NCI-H146 treated with DMSO at 0.1 percent for 48 hours (cell line): ENCODE measurements at regions not wholly inside any gene's neighbourhood (a gene's known extent, or its start where the extent isn't known, plus 50 kb on each side); places are given as distances from the start of the nearest gene placed in this dataset.
"Not testable (repeated sequence)": the region's sequence is repeated elsewhere in the genome, so short reads cannot be mapped to it uniquely, and the experiment has no call there.

Source experiments
- DNase-seq: peaks from one replicate; lab custom pipeline; 2025; ENCODE audit not compliant: unreplicated experiment; lab: John Stamatoyannopoulos, UW

DNA sequence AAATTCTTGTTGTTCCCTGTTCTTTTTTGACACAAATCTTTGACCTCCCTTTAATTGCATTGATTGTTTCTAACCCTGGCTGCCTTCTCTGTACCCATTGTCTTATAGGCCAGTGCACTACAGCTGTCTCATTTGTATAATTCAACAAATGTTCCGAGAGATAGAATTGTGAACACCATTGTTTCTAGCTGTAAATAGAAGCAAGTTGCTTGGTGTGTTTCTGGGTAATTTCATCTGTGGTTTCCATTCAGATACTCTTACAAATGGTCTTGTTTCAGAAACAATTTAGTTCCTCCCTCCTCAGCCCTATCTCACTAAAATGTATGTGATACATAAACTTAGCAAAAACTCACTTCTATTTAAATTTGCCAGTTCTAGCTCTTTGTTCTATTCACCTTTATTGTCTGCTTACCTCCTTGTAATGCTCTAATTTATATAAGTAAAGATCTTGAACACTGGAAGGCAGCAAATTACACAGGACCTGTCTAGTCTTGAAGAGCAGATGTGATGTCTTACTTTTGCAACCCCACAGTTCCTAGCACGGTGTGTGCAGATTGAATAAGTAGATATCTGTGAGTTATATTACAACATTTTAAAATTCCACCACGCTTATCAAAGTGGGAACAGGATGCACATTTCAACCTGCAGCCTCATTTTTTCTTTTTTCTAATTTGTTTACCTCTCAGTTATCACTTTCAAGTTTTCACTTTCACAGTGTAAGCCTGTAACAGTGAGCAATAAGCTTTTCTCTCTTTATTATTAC is 515.6 kb upstream of the ZP4 start:
- no peak for DNase-seq

DNA sequence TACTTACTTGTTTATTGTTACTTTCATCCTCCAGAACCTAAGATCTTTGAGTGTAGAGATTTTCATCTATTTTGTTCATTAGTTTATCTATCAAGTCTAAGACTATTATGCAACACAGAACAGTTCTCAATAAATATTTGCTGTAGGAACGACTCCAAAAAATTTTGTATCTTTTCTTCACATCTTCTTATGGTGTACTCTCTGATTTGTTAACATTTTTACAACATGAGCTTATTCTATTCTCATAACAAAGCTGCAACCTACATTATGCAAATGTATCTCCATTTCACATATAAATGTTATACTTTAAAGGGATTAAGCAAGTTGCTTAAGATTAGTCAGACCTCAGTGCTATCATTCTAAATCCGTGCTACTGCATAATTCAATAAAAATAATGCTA is 514.2 kb upstream of the ZP4 start:
- no peak for DNase-seq

DNA sequence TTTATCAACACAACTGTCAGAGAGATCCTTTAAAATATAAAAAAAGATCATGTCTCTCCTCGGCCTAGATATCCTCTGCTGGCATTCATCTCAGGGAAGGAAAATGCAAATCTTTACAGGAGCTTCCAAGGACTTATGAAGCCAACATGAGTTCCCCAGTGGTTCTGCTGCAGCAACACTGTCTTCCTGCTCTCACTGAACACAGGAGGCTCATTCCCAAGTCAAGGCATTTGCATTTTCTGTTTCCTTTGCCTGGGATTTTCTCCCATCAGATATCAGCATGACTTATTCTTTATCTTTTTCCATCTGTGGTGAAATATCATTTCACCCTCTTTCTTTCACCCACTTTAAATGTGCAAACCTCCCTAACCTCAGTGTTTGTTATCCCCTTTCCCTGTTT is 513.8 kb upstream of the ZP4 start:
- DNase-seq, result no peak

DNA sequence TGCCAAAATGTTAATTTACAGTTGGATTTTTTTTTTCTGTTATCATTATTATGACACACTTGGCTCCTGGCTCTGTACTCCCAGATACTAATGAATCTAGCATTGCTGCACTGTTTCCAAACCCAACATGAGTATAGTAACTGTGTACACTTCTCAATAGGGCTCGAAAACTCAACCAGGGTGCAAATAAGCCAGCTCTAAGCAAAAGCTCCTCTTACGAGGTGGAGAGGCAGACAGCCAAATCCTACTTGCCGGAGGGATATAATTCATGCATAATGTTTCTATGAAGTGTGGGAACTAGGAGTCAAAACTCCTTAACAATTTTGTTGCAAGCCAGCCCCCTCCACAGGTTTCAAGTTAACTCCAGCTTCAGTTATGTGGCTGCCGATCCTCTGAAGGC is 510.4 kb upstream of the ZP4 start:
- no peak for DNase-seq

DNA sequence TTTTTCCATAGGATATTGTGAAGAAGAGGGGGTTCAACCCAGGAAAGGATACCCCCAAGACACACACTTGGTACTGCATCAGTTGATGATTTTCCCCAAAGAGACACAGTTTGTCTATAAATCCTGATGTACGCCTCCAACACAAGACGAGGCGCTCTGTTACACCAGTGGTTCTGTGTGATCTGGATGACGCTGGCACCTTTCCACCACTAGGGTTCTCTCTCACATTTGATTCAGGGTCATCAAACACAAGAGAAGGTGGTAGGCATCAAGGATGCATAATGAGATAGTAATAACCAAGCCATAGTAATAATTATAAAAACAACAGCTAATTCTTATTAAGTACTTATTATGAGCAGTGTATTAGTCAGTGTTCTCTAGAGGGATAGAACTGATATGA is 508.8 kb upstream of the ZP4 start:
- DNase-seq, result no peak

DNA sequence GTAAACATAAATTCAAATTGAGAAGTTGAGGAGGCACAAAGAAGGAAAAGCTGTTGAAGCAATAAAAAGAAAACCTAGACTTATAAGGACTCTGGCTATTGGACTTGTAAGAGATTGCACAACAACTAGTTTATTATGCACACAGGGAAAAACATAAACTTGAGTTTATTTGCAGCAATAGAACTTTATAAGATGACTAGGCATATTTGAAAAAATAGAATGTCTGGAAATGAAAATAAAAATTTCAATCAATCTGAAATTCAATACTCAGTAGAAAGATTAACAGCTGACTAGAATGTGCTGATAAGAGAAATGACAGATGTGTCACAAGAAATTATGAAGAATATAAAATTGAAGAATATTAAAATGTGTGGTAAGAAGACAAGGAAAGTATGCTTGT is 505.4 kb upstream of the ZP4 start:
- no peak for DNase-seq

DNA sequence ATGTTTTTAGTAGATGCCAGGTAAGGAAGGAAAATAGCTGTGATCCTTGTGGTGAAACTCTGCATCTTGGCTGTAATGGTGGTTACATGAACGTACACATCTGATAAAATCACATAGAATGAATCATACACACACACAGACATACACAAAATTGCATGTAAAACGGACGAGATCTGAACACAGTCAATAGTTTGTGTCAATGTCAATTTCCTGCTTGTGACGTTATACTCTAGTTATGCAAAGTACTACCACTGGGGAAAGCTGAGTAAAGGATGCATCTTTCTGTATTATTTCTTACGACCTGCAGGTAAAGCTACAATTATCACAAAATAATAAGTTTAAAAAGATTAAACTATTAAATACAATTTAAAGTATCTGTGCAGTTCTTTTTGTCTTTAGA is 493.7 kb upstream of the ZP4 start:
- no peak for DNase-seq

DNA sequence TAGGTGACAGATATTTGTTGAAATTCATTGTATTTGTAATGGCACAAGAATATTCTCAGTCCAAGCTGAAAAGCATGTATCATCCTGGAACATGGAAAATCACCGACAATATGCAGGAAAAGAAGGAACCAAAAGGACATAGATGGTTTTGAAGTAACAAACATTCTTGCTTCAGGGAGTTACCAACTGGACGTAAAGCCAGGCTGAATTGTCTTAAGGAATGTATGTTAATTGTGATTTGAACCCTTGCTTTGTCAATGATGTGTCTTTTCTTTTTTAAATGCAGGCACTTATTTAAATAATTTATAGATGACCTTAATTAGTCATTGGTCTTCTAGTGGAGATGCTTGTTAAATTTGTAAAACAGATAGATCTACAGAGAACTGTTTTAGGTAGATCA is 489.4 kb upstream of the ZP4 start:
- no peak for DNase-seq

DNA sequence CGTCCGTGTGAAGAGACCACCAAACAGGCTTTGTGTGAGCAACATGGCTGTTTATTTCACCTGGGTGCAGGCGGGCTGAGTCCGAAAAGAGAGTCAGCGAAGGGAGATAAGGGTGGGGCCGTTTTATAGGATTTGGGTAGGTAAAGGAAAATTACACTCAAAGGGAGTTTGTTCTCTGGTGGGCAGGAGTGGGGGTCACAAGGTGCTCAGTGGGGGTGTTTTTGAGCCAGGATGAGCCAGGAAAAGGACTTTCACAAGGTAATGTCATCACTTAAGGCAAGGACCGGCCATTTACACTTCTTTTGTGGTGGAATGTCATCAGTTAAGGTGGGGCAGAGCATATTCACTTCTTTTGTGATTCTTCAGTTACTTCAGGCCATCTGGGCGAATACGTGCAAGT is 488.7 kb upstream of the ZP4 start:
- DNase-seq, result not testable (repeated sequence)

DNA sequence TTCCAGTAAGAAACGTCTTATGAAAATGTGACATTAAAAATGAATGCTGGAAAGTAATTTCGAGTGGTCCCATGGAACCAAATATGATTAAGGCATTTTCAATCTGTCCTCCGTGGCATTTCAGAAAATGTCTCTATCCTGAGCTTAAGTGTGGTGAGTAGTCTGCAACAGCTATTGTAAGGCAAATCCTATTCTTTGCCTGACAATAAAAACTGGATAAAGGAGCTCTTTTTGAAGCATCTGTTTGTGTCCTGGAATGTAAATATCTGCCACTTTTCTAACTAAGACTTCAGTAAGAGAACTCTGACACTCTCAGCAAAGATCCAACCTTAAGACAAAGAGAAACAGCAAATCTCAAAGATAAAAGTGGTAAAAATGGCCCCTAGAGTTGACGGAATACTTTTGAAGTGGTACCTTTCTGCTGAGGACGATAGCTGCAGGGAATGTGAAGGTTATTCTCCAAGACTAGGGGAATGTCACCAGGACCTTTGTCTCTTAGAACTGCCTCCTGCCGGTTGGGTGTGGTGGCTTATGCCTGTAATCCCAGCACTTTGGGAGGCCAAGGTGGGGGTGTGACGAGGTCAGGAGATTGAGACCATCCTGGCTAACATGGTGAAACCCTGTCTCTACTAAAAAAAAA is 486.7 kb upstream of the ZP4 start:
- DNase-seq, result no peak

DNA sequence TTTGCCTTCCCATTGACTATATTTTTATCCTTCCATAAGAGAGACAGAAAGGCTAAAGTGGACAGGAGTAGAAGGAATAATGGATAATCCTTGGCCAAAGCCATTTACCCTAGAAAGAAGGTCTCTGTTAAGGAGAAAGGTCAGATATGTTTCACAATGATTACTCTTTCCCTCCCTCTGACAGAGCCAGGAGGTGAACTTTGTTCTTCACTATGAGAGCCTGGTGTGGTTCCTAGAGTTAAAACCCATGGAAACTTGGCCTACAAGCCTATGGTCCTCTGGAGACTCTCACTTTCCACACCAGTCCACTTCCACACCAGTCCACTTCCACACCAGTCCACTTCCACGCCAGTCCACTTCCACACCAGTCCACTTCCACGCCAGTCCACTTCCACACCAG is 479.9 kb upstream of the ZP4 start:
- no peak for DNase-seq

DNA sequence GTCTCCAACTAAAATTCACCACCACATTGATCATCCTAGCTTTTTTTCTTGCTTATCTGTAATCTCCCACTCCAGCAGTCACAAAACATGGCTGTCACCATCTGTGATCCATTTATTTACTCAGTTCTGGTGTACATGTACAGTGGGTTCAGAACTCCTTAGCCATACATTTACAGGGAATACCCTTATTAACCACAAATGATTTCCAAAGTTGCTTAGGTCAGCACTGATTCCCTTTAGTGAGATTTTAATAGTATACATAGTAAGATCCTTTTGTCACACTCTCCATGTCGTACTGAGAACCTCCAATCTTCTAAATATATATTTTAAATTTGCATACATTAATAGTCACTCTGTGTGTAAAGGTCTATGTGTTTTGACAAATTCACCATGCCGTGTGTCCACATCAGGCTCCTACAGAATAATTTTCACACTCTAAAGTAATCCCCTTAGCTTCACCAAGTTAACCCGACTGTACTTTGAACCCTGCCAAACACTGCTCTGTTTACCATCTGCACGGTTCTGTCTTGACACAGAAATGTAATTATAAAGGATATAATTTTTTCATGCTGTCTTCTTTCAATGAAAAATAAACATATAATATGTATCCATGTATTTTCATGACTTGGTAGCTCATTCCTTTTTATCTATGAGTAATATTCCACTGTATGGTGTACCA is 473.6 kb upstream of the ZP4 start:
- DNase-seq, result no peak

DNA sequence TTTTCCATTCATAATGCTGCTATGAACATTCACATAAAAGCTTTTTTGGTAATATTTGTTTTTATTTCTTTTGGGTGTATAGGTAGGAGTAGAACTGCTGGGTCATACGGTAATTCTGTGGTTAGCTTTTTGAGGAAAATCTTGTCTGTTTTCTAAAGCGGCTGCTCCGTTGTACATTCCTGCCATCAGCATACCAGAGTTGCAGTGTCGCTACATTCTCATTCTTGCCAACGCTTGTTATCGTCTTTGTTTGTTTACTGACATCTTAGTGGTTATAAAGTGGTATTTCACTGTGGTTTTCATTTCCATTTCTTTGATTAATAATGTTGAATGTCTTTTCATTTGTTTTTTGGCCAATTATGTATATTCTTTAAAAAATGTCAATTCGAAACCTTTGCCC is 469.8 kb upstream of the ZP4 start:
- DNase-seq, result no peak

DNA sequence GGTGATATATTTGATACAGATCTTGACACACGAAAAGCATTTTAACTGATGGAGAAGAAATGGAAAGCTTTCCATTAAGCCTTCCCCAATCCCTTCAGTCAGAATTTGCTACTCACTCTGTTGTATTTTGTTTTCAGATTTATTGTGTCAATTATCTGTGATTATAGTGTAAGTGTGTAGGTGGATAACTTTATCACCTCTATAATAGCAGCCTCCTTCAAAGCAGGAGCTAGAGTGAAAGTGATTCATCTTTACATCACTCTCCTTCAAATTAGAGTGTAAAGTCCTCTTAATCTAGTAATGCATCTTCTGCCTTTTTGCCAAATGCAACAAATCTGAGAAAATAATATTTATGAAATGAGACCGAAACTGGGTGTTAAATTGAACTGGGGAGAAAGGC is 459.7 kb upstream of the ZP4 start:
- DNase-seq, result no peak

DNA sequence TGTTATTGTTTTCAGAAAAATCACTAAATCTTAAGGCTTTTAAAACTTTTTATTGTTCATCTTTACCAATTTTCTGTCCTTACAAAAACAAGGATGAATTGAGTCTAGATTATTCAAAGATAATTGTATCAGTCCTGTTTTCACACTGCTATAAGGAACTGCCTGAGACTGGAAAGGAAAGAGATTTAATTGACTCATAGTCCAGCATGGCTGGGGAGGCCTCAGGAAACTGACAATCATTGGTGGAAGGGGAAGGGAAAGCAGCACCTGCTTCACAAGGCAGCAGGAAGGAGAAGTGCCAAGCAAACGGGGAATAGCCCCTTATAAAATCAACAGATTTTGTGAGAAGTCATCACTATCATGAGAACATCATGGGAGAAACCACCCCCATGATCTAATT is 455.6 kb upstream of the ZP4 start:
- DNase-seq, result no peak

DNA sequence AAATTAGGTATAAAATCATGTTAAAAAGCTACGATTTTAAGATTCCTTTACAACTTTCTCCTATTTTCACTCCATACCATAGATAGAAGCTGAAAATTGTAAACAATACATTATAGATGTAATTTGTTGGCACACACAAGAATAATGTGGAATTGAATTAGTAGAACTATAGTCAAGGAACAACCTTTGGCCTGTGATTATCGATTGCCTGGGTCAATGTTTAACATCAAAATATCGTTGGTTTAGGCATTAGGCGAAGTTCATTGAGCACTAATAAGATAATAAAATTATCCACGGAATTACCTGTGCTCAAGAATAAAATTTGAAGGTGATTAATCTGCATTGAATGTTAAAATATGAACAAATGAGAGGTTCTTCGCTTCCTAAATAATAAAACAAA is 455.1 kb upstream of the ZP4 start:
- no peak for DNase-seq

DNA sequence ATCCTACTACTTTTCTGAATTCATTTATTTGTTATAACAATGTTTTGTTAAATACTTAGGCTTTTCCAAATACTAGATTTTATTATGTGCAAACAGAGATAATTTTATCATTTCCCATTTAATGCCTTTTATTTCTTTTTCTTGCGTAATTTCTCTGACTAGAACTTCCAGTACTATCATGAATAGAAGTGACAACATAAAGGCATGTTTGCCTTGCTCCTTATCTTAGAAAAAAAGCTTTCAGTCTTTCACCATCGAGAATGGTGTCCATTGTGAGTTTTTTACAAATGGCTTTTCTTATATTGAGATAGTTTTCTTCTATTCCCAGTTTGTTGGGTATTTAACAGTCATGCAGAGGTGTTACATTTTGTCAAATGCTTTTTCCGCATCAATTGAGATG is 453.1 kb upstream of the ZP4 start:
- DNase-seq, result no peak

DNA sequence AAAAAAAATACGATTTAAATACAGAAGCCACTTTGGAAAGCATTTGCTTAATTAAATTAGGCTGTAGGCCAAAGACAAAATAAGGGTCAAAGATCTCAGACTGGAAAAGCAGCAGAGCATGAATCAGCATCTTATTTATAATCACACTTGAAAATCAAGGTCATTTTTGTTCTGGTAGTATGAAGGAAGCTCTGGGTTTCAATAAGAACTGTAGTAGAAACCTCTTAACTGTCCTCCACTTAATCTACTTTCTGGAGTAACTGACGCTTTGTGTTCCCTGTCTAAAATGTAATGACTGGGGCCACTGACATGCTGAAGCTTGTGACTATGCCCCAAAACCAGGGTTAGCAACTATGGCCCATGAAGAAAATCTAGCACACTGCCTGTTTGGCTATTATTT is 450.7 kb upstream of the ZP4 start:
- no peak for DNase-seq

DNA sequence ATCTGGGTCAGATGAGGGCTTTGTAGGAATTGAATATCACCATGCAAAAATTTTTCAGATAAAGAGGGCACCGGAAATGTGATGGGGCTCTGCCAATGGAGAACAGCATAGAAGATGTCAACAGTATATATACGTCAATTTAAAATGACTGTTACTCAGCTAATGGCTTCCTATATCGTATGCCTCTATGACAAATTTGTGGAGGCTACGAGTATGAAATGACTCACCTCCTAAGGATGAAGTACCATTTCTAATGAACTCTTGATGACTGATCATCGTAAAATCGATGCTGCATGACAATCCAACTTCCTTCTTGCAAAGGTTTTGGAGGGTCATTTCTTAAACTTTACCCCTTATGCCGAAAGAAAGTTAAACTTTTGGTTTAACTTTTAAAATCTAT is 450.3 kb upstream of the ZP4 start:
- DNase-seq, result no peak

DNA sequence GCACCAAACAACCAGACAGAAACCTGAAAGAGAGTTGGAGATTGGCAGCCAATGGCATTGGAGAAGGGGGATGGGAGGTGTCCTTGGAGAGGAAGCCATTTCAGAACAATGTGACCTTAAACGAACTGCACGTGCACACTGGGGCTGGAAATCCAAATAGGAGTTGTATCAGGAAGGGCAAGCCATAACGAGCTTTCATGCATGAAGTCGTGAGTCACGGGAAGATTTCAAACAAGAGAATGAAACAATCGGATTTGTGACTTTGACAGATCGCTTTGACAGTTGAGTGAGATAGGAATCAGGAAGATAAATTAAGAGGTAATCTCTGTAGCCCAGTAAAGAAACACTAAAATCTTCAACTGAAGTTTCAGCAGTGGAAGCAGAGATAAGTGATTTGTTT is 445.8 kb upstream of the ZP4 start:
- DNase-seq, result no peak

DNA sequence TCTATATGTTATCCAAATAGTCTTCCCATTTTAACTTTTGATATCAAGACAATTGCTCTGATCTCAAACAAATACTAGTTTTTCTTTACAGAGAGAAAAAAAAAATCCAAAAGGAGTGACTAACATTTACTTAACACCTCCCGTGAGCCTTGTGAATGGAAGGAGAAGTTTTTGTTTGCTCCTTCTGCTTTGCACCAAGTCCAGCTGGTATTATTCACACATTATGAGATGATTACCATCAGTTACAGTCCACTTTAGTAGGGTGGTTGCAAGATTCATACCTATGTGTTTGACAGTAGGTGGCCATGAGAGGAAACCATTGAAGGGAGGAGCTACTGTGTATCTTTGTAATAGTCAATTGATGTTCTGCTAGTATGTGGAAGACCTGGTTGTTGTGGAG is 443.4 kb upstream of the ZP4 start:
- DNase-seq, result no peak

DNA sequence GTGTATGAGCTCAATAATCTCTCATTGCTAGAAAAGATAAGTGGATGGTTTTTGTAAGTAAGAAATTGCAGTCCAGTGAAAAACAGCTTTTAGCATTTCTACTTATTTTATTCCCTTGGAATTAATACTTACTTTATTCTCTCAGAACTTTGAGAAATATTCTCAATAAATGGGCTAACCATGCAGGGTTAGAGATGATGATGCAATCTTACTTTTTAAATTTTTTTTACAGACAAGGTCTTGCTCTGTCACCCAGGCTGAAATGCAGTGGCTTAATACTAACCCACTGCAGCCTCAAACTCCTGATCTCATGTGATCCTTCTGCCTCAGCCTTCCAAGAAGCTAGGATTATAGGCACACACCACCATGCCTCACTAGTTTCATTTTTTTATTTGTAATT is 440.8 kb upstream of the ZP4 start:
- no peak for DNase-seq

DNA sequence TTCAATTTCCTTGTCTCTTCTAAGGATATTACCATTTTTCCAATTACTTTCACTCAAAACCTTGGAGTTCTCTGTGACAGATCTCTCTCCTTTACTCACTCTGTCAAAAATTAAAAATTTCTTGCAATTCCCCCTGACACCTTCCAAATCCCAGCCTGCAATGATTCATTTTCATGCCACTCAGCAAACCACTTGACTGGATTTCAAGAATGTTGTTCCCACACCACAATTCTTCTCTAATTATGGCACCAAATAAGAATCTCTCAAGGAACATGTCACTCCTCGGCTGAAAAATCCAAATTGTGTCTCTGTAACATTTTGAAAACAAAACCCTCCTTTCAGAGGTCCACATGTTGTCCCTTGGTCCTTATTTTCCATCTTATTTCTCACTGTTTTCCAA is 438.9 kb upstream of the ZP4 start:
- no peak for DNase-seq
